Activated naive CD4-positive, alpha-beta T cell treated with anti-CD3 and anti-CD28 coated beads, Interleukin-2, amount 50 U/mL, for 72 hours (primary cell): ENCODE measurements at regions not wholly inside any gene's neighbourhood (a gene's known extent, or its start where the extent isn't known, plus 50 kb on each side); places are given as distances from the start of the nearest gene placed in this dataset.
A peak's percentile ranks its signal among the peaks of the same experiment; 100 is the strongest.

Experiments used
- ATAC-seq, 2 donors: fragments of 150-1000 bp; cut with Tn5 transposase; 2 replicates each; pipeline ENCODE4 v1.10.0; 2021; ENCODE audit warnings: mild to moderate bottlenecking in 2 of 2, moderate library complexity in 2 of 2
- DNase-seq, 2 donors: peaks; one replicate each; pipeline ENCODE4 v3.0.0; 2021 to 2022; ENCODE audit warnings: low spot score in 2 of 2
- H3K27ac Mint-ChIP-seq, 2 donors: one replicate each; pipeline ENCODE4 v1.8.0; 2022; ENCODE audit warnings: mild to moderate bottlenecking in 2 of 2, mixed read lengths in 2 of 2
- H3K36me3 Mint-ChIP-seq, 2 donors: one replicate each; pipeline ENCODE4 v1.8.0; 2022; ENCODE audit warnings: mixed read lengths in 2 of 2
- H3K9me3 Mint-ChIP-seq, 2 donors: one replicate each; pipeline ENCODE4 v1.8.0; 2022; ENCODE audit warnings: mixed read lengths in 2 of 2

GRCh38 chr5:66454186-66455078 lies 141.8 kb upstream of the MAST4 start:
- no peak overlapping the region for H3K27ac Mint-ChIP-seq
- peaks cover 0 to 4% of the 10 kb centered on the region in 2 donors for H3K9me3 Mint-ChIP-seq
- DNase-seq: no peak
- ATAC-seq: no peak
- peaks cover 0 to 7% of the 10 kb centered on the region in 2 donors for H3K36me3 Mint-ChIP-seq

- H3K9me3 Mint-ChIP-seq: peaks cover 0 to 6% of the 10 kb centered on the region in 2 donors
- no peak overlapping the region for H3K27ac Mint-ChIP-seq
- no peaks in the 10 kb centered on the region for H3K36me3 Mint-ChIP-seq
- DNase-seq: no peak
- peak in 1 of 2 donors; percentile 79 for ATAC-seq
Measured at GRCh38 chr5:66459728-66460127, 136.5 kb upstream of the MAST4 start.

- no peak for DNase-seq
- H3K9me3 Mint-ChIP-seq: peaks cover 0 to 15% of the 10 kb centered on the region in 2 donors
- no peak overlapping the region for H3K27ac Mint-ChIP-seq
- H3K36me3 Mint-ChIP-seq: no peaks in the 10 kb centered on the region
- no peak for ATAC-seq
Measured at GRCh38 chr5:66467564-66467963, 128.6 kb upstream of the MAST4 start.

GRCh38 chr5:66469684-66470083 lies 126.5 kb upstream of the MAST4 start:
- no peaks in the 10 kb centered on the region for H3K36me3 Mint-ChIP-seq
- ATAC-seq: no peak
- DNase-seq: no peak
- peaks cover 0 to 19% of the 10 kb centered on the region in 2 donors for H3K9me3 Mint-ChIP-seq
- no peak overlapping the region for H3K27ac Mint-ChIP-seq

- H3K36me3 Mint-ChIP-seq: no peaks in the 10 kb centered on the region
- no peak for ATAC-seq
- no peak overlapping the region for H3K27ac Mint-ChIP-seq
Measured at GRCh38 chr5:66472010-66472409, 124.2 kb upstream of the MAST4 start.

GRCh38 chr5:66475731-66476130 lies 120.5 kb upstream of the MAST4 start:
- Mint-ChIP-seq H3K27ac (no peak overlapping the region), H3K36me3 (no peaks in the 10 kb centered on the region), H3K9me3 (peaks cover 0 to 4% of the 10 kb centered on the region in 2 donors)
- no peak for DNase-seq
- ATAC-seq: no peak

More at GRCh38 chr5:66472010-66472409, 124.2 kb upstream of the MAST4 start:
- peaks cover 0 to 11% of the 10 kb centered on the region in 2 donors for H3K9me3 Mint-ChIP-seq
- no peak for DNase-seq

- ATAC-seq (no peak), DNase-seq (no peak)
- peaks cover 5 to 12% of the 10 kb centered on the region in 2 donors for H3K9me3 Mint-ChIP-seq
- no peak overlapping the region for H3K27ac Mint-ChIP-seq
- H3K36me3 Mint-ChIP-seq: peaks cover 0 to 9% of the 10 kb centered on the region in 2 donors
Measured at GRCh38 chr5:66477596-66477995, 118.6 kb upstream of the MAST4 start.

- no peaks in the 10 kb centered on the region for H3K9me3 Mint-ChIP-seq
- no peaks in the 10 kb centered on the region for H3K36me3 Mint-ChIP-seq
- DNase-seq (peak in 1 of 2 donors; percentile 14), ATAC-seq (no peak)
- no peak overlapping the region for H3K27ac Mint-ChIP-seq
Measured at GRCh38 chr5:66494437-66494836, 101.8 kb upstream of the MAST4 start.

GRCh38 chr5:66498791-66499207 lies 97.4 kb upstream of the MAST4 start:
- no peak overlapping the region for H3K27ac Mint-ChIP-seq
- DNase-seq (no peak), ATAC-seq (no peak)
- H3K9me3 Mint-ChIP-seq: no peaks in the 10 kb centered on the region
- no peaks in the 10 kb centered on the region for H3K36me3 Mint-ChIP-seq

- no peak for DNase-seq
- no peaks in the 10 kb centered on the region for H3K9me3 Mint-ChIP-seq
- no peak for ATAC-seq
- H3K36me3 Mint-ChIP-seq: no peaks in the 10 kb centered on the region
- no peak overlapping the region for H3K27ac Mint-ChIP-seq
Measured at GRCh38 chr5:66503203-66503789, 92.9 kb upstream of the MAST4 start.

- H3K27ac Mint-ChIP-seq: no peak overlapping the region
- ATAC-seq (no peak), DNase-seq (no peak)
- H3K9me3 Mint-ChIP-seq: no peaks in the 10 kb centered on the region
- no peaks in the 10 kb centered on the region for H3K36me3 Mint-ChIP-seq
Measured at GRCh38 chr5:66507106-66507505, 89.1 kb upstream of the MAST4 start.

GRCh38 chr5:66511491-66511890 lies 84.7 kb upstream of the MAST4 start:
- H3K27ac Mint-ChIP-seq: no peak overlapping the region

GRCh38 chr5:66513130-66513529 lies 83.1 kb upstream of the MAST4 start:
- DNase-seq: no peak
- peaks cover 0 to 3% of the 10 kb centered on the region in 2 donors for H3K9me3 Mint-ChIP-seq
- no peaks in the 10 kb centered on the region for H3K36me3 Mint-ChIP-seq
- no peak overlapping the region for H3K27ac Mint-ChIP-seq
- no peak for ATAC-seq

More at GRCh38 chr5:66511491-66511890, 84.7 kb upstream of the MAST4 start:
- Mint-ChIP-seq H3K36me3 (no peaks in the 10 kb centered on the region), H3K9me3 (peaks cover 0 to 3% of the 10 kb centered on the region in 2 donors)
- no peak for ATAC-seq
- no peak for DNase-seq

GRCh38 chr5:66515209-66515608 lies 81.0 kb upstream of the MAST4 start:
- H3K9me3 Mint-ChIP-seq: peaks cover 0 to 3% of the 10 kb centered on the region in 2 donors
- ATAC-seq (no peak), DNase-seq (no peak)
- no peak overlapping the region for H3K27ac Mint-ChIP-seq
- no peaks in the 10 kb centered on the region for H3K36me3 Mint-ChIP-seq

GRCh38 chr5:66516550-66516949 lies 79.6 kb upstream of the MAST4 start:
- no peak for DNase-seq
- ATAC-seq: no peak
- Mint-ChIP-seq H3K36me3 (peaks cover 0 to 6% of the 10 kb centered on the region in 2 donors), H3K27ac (no peak overlapping the region), H3K9me3 (peaks cover 11 to 13% of the 10 kb centered on the region in 2 donors)

- Mint-ChIP-seq H3K9me3 (peaks cover 11 to 13% of the 10 kb centered on the region in 2 donors), H3K36me3 (peaks cover 0 to 6% of the 10 kb centered on the region in 2 donors), H3K27ac (no peak overlapping the region)
- no peak for ATAC-seq
- DNase-seq: no peak
Measured at GRCh38 chr5:66517351-66517750, 78.8 kb upstream of the MAST4 start.

- DNase-seq (no peak), ATAC-seq (no peak)
- H3K27ac Mint-ChIP-seq: no peak overlapping the region
- peaks cover 0 to 6% of the 10 kb centered on the region in 2 donors for H3K36me3 Mint-ChIP-seq
- peaks cover 11 to 13% of the 10 kb centered on the region in 2 donors for H3K9me3 Mint-ChIP-seq
Measured at GRCh38 chr5:66518052-66518451, 78.1 kb upstream of the MAST4 start.
